ENCODE measurements at regions not wholly inside any gene's neighbourhood (a gene's known extent, or its start where the extent isn't known, plus 50 kb on each side); places are given as distances from the start of the nearest gene placed in this dataset.

DNA sequence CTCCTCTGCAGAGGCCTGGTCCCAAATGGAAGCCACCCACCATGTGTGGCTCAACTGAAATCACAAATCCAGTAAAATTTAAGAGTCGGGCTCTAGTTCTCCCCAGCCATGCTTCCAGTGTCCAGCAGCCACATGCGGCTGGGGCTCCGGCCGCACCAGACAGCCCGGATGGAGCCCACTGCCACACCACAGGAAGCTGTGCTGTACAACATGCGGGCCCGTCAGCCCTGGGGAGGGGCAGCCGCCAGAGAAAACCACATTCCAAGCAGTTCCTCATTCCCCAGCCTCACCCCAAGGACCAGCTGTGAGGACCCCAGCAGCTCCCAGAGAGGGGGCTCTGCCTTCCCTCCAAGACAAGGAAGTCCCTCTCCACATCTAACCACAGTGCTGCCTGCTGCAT lies 135.0 kb downstream of the NCOR2 start:
- TF ChIP-seq EZH2phosphoT487 (IDR thresholded peaks at IDR 0.05; ENCODE audit: borderline replicate concordance, low read length): no peak
- TF ChIP-seq, protein P1, sequence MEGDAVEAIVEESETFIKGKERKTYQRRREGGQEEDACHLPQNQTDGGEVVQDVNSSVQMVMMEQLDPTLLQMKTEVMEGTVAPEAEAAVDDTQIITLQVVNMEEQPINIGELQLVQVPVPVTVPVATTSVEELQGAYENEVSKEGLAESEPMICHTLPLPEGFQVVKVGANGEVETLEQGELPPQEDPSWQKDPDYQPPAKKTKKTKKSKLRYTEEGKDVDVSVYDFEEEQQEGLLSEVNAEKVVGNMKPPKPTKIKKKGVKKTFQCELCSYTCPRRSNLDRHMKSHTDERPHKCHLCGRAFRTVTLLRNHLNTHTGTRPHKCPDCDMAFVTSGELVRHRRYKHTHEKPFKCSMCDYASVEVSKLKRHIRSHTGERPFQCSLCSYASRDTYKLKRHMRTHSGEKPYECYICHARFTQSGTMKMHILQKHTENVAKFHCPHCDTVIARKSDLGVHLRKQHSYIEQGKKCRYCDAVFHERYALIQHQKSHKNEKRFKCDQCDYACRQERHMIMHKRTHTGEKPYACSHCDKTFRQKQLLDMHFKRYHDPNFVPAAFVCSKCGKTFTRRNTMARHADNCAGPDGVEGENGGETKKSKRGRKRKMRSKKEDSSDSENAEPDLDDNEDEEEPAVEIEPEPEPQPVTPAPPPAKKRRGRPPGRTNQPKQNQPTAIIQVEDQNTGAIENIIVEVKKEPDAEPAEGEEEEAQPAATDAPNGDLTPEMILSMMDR (IDR thresholded peaks at IDR 0.05; ENCODE audit: low read depth, low read length, poor library complexity, severe bottlenecking): no peak
